ENCODE measurements at regions not wholly inside any gene's neighbourhood (a gene's known extent, or its start where the extent isn't known, plus 50 kb on each side); places are given as distances from the start of the nearest gene placed in this dataset.
A peak's percentile ranks its signal among the peaks of the same experiment; 100 is the strongest.

GRCh38 chr6:71420693-71421328 is 132.2 kb downstream of the OGFRL1 start:
- ATAC-seq (ENCODE audit: low read depth) (peak; percentile 77), DNase-seq (ENCODE audit: low spot score in 2 of 2) (peak; percentile 9 to 32)
- no peak overlapping the region for H3K27ac Mint-ChIP-seq
- H3K36me3 Mint-ChIP-seq: no peaks in the 10 kb centered on the region
- no peaks in the 10 kb centered on the region for H3K9me3 Mint-ChIP-seq
- peaks cover 15% of the 10 kb centered on the region for H3K27me3 Mint-ChIP-seq
- peak overlapping the region; percentile 68 for H3K4me3 Mint-ChIP-seq
- H3K4me1 Mint-ChIP-seq: peaks cover 2% of the 10 kb centered on the region

GRCh38 chr6:71421611-71422010 is 133.0 kb downstream of the OGFRL1 start:
- DNase-seq (ENCODE audit: low spot score in 2 of 2): no peak
- no peak overlapping the region for H3K4me3 Mint-ChIP-seq
- H3K36me3 Mint-ChIP-seq: no peaks in the 10 kb centered on the region
- peaks cover 2% of the 10 kb centered on the region for H3K4me1 Mint-ChIP-seq
- peaks cover 15% of the 10 kb centered on the region for H3K27me3 Mint-ChIP-seq
- H3K27ac Mint-ChIP-seq: no peak overlapping the region
- H3K9me3 Mint-ChIP-seq: no peaks in the 10 kb centered on the region
- ATAC-seq (ENCODE audit: low read depth): no peak

- H3K4me3 Mint-ChIP-seq: no peak overlapping the region
- peaks cover 1% of the 10 kb centered on the region for H3K27me3 Mint-ChIP-seq
- no peaks in the 10 kb centered on the region for H3K36me3 Mint-ChIP-seq
- no peaks in the 10 kb centered on the region for H3K4me1 Mint-ChIP-seq
- no peaks in the 10 kb centered on the region for H3K9me3 Mint-ChIP-seq
- no peak overlapping the region for H3K27ac Mint-ChIP-seq
- DNase-seq (ENCODE audit: low spot score in 2 of 2): no peak
- no peak for ATAC-seq (ENCODE audit: low read depth)
Measured at GRCh38 chr6:71430018-71430417, 141.4 kb downstream of the OGFRL1 start.

GRCh38 chr6:71433441-71433840 is 144.8 kb downstream of the OGFRL1 start:
- Mint-ChIP-seq H3K9me3 (no peaks in the 10 kb centered on the region), H3K36me3 (no peaks in the 10 kb centered on the region), H3K27me3 (peaks cover 6% of the 10 kb centered on the region), H3K4me3 (no peak overlapping the region), H3K27ac (no peak overlapping the region), H3K4me1 (no peaks in the 10 kb centered on the region)
- DNase-seq (ENCODE audit: low spot score in 2 of 2) (no peak), ATAC-seq (ENCODE audit: low read depth) (no peak)

GRCh38 chr6:71444222-71444621 is 155.6 kb downstream of the OGFRL1 start:
- H3K36me3 Mint-ChIP-seq: no peaks in the 10 kb centered on the region
- peaks cover 5% of the 10 kb centered on the region for H3K27me3 Mint-ChIP-seq
- ATAC-seq (ENCODE audit: low read depth): no peak
- DNase-seq (ENCODE audit: low spot score in 2 of 2): no peak
- H3K4me3 Mint-ChIP-seq: no peak overlapping the region
- no peak overlapping the region for H3K27ac Mint-ChIP-seq
- H3K4me1 Mint-ChIP-seq: no peaks in the 10 kb centered on the region
- peaks cover 4% of the 10 kb centered on the region for H3K9me3 Mint-ChIP-seq

- no peak for DNase-seq (ENCODE audit: low spot score in 2 of 2)
- Mint-ChIP-seq H3K27me3 (peaks cover 5% of the 10 kb centered on the region), H3K9me3 (no peaks in the 10 kb centered on the region), H3K36me3 (no peaks in the 10 kb centered on the region), H3K4me3 (no peak overlapping the region), H3K27ac (no peak overlapping the region), H3K4me1 (no peaks in the 10 kb centered on the region)
- no peak for ATAC-seq (ENCODE audit: low read depth)
Measured at GRCh38 chr6:71446057-71446456, 157.4 kb downstream of the OGFRL1 start.

- peaks cover 5% of the 10 kb centered on the region for H3K27me3 Mint-ChIP-seq
- DNase-seq (ENCODE audit: low spot score in 2 of 2) (no peak), ATAC-seq (ENCODE audit: low read depth) (no peak)
- no peak overlapping the region for H3K4me3 Mint-ChIP-seq
- H3K36me3 Mint-ChIP-seq: no peaks in the 10 kb centered on the region
- H3K4me1 Mint-ChIP-seq: no peaks in the 10 kb centered on the region
- H3K9me3 Mint-ChIP-seq: no peaks in the 10 kb centered on the region
- H3K27ac Mint-ChIP-seq: no peak overlapping the region
Measured at GRCh38 chr6:71446470-71446869, 157.9 kb downstream of the OGFRL1 start.

- Mint-ChIP-seq H3K4me3 (no peak overlapping the region), H3K27me3 (no peaks in the 10 kb centered on the region), H3K36me3 (no peaks in the 10 kb centered on the region), H3K4me1 (peaks cover 2% of the 10 kb centered on the region), H3K27ac (no peak overlapping the region), H3K9me3 (no peaks in the 10 kb centered on the region)
- ATAC-seq (ENCODE audit: low read depth) (no peak), DNase-seq (ENCODE audit: low spot score in 2 of 2) (no peak)
Measured at GRCh38 chr6:71452697-71453370, 164.2 kb downstream of the OGFRL1 start.

- no peaks in the 10 kb centered on the region for H3K36me3 Mint-ChIP-seq
Measured at GRCh38 chr6:71453371-71453706, 164.7 kb downstream of the OGFRL1 start.

GRCh38 chr6:71454056-71454455 is 165.4 kb downstream of the OGFRL1 start:
- H3K4me1 Mint-ChIP-seq: peaks cover 2% of the 10 kb centered on the region
- H3K36me3 Mint-ChIP-seq: no peaks in the 10 kb centered on the region
- no peak overlapping the region for H3K4me3 Mint-ChIP-seq
- H3K27me3 Mint-ChIP-seq: no peaks in the 10 kb centered on the region
- no peaks in the 10 kb centered on the region for H3K9me3 Mint-ChIP-seq
- H3K27ac Mint-ChIP-seq: no peak overlapping the region
- ATAC-seq (ENCODE audit: low read depth) (no peak), DNase-seq (ENCODE audit: low spot score in 2 of 2) (no peak)

More at GRCh38 chr6:71453371-71453706, 164.7 kb downstream of the OGFRL1 start:
- no peak overlapping the region for H3K4me3 Mint-ChIP-seq
- H3K27ac Mint-ChIP-seq: no peak overlapping the region
- H3K27me3 Mint-ChIP-seq: no peaks in the 10 kb centered on the region
- no peaks in the 10 kb centered on the region for H3K9me3 Mint-ChIP-seq
- ATAC-seq (ENCODE audit: low read depth): no peak
- peaks cover 2% of the 10 kb centered on the region for H3K4me1 Mint-ChIP-seq
- DNase-seq (ENCODE audit: low spot score in 2 of 2): no peak

- Mint-ChIP-seq H3K4me3 (no peak overlapping the region), H3K27me3 (no peaks in the 10 kb centered on the region), H3K9me3 (no peaks in the 10 kb centered on the region), H3K27ac (no peak overlapping the region), H3K36me3 (no peaks in the 10 kb centered on the region), H3K4me1 (peaks cover 2% of the 10 kb centered on the region)
- DNase-seq (ENCODE audit: low spot score in 2 of 2) (no peak), ATAC-seq (ENCODE audit: low read depth) (no peak)
Measured at GRCh38 chr6:71457929-71458328, 169.3 kb downstream of the OGFRL1 start.

GRCh38 chr6:71459162-71459561 is 170.6 kb downstream of the OGFRL1 start:
- no peak for DNase-seq (ENCODE audit: low spot score in 2 of 2)
- peaks cover under 1% of the 10 kb centered on the region for H3K4me1 Mint-ChIP-seq
- no peak overlapping the region for H3K27ac Mint-ChIP-seq
- H3K4me3 Mint-ChIP-seq: no peak overlapping the region
- no peaks in the 10 kb centered on the region for H3K36me3 Mint-ChIP-seq
- H3K27me3 Mint-ChIP-seq: no peaks in the 10 kb centered on the region
- no peak for ATAC-seq (ENCODE audit: low read depth)
- H3K9me3 Mint-ChIP-seq: peaks cover 2% of the 10 kb centered on the region

GRCh38 chr6:71460933-71461332 is 172.3 kb downstream of the OGFRL1 start:
- DNase-seq (ENCODE audit: low spot score in 2 of 2): no peak
- Mint-ChIP-seq H3K4me1 (no peaks in the 10 kb centered on the region), H3K36me3 (peaks cover 4% of the 10 kb centered on the region), H3K27me3 (peaks cover 2% of the 10 kb centered on the region), H3K4me3 (no peak overlapping the region), H3K9me3 (peaks cover 5% of the 10 kb centered on the region), H3K27ac (no peak overlapping the region)
- ATAC-seq (ENCODE audit: low read depth): no peak

GRCh38 chr6:71463061-71463460 is 174.4 kb downstream of the OGFRL1 start:
- DNase-seq (ENCODE audit: low spot score in 2 of 2) (no peak), ATAC-seq (ENCODE audit: low read depth) (no peak)
- H3K27ac Mint-ChIP-seq: no peak overlapping the region
- H3K36me3 Mint-ChIP-seq: peaks cover 4% of the 10 kb centered on the region
- no peak overlapping the region for H3K4me3 Mint-ChIP-seq
- H3K9me3 Mint-ChIP-seq: peaks cover 5% of the 10 kb centered on the region
- no peaks in the 10 kb centered on the region for H3K4me1 Mint-ChIP-seq
- peaks cover 2% of the 10 kb centered on the region for H3K27me3 Mint-ChIP-seq

GRCh38 chr6:71465096-71465495 is 176.5 kb downstream of the OGFRL1 start:
- Mint-ChIP-seq H3K4me1 (no peaks in the 10 kb centered on the region), H3K27me3 (peaks cover 4% of the 10 kb centered on the region), H3K27ac (no peak overlapping the region), H3K9me3 (peaks cover 5% of the 10 kb centered on the region), H3K36me3 (peaks cover 4% of the 10 kb centered on the region), H3K4me3 (no peak overlapping the region)
- ATAC-seq (ENCODE audit: low read depth) (no peak), DNase-seq (ENCODE audit: low spot score in 2 of 2) (no peak)

Data from memory B cell (primary cell).